ENCODE measurements at regions not wholly inside any gene's neighbourhood (a gene's known extent, or its start where the extent isn't known, plus 50 kb on each side); places are given as distances from the start of the nearest gene placed in this dataset.

GRCh38 chr4:36900446-36900987, 344.0 kb upstream of the NWD2 start:
- Mint-ChIP-seq H3K9me3 (peaks cover 1% of the 10 kb centered on the region), H3K27me3 (peaks cover 3% of the 10 kb centered on the region), H3K4me1 (ENCODE audit: low read depth) (no peaks in the 10 kb centered on the region), H3K36me3 (ENCODE audit: low read depth) (no peaks in the 10 kb centered on the region), H3K27ac (no peak overlapping the region), H3K4me3 (no peak overlapping the region)
- CTCF ChIA-PET = no interaction called here
- ATAC-seq (no peak), DNase-seq (no peak)
- TF ChIP-seq, protein P1, sequence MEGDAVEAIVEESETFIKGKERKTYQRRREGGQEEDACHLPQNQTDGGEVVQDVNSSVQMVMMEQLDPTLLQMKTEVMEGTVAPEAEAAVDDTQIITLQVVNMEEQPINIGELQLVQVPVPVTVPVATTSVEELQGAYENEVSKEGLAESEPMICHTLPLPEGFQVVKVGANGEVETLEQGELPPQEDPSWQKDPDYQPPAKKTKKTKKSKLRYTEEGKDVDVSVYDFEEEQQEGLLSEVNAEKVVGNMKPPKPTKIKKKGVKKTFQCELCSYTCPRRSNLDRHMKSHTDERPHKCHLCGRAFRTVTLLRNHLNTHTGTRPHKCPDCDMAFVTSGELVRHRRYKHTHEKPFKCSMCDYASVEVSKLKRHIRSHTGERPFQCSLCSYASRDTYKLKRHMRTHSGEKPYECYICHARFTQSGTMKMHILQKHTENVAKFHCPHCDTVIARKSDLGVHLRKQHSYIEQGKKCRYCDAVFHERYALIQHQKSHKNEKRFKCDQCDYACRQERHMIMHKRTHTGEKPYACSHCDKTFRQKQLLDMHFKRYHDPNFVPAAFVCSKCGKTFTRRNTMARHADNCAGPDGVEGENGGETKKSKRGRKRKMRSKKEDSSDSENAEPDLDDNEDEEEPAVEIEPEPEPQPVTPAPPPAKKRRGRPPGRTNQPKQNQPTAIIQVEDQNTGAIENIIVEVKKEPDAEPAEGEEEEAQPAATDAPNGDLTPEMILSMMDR (IDR thresholded peaks at IDR 0.05) = no peak
- intact Hi-C loops (cut with micrococcal nuclease) = no loop called here
- POLR2A ChIA-PET = no interaction called here

- no peak for DNase-seq
- ChIA-PET CTCF (no interaction called here), POLR2A (interaction anchor here (0.6 kb wide), 1 partner anchor 488 kb away, joined by 3 read pairs; no protein-coding TSS in a partner anchor)
- Mint-ChIP-seq H3K9me3 (no peaks in the 10 kb centered on the region), H3K27ac (no peak overlapping the region), H3K36me3 (ENCODE audit: low read depth) (no peaks in the 10 kb centered on the region), H3K27me3 (no peaks in the 10 kb centered on the region), H3K4me1 (ENCODE audit: low read depth) (no peaks in the 10 kb centered on the region), H3K4me3 (no peak overlapping the region)
- no peak for ATAC-seq
- intact Hi-C loops (cut with micrococcal nuclease) = no loop called here
- TF ChIP-seq, protein P1 (IDR thresholded peaks at IDR 0.05) = no peak
These were observed 339.7 kb upstream of the NWD2 start for GRCh38 chr4:36904823-36905222.

GRCh38 chr4:36914106-36914505, 330.4 kb upstream of the NWD2 start:
- H3K4me3 Mint-ChIP-seq = no peak overlapping the region
- POLR2A ChIA-PET = no interaction called here
- no peaks in the 10 kb centered on the region for H3K27me3 Mint-ChIP-seq
- H3K36me3 Mint-ChIP-seq (ENCODE audit: low read depth) = no peaks in the 10 kb centered on the region
- TF ChIP-seq, protein P1 (IDR thresholded peaks at IDR 0.05) = no peak
- intact Hi-C loops (cut with micrococcal nuclease) = no loop called here
- CTCF ChIA-PET = no interaction called here
- H3K9me3 Mint-ChIP-seq = no peaks in the 10 kb centered on the region
- H3K27ac Mint-ChIP-seq = no peak overlapping the region
- H3K4me1 Mint-ChIP-seq (ENCODE audit: low read depth) = no peaks in the 10 kb centered on the region
- DNase-seq = no peak
- ATAC-seq = no peak

DNA sequence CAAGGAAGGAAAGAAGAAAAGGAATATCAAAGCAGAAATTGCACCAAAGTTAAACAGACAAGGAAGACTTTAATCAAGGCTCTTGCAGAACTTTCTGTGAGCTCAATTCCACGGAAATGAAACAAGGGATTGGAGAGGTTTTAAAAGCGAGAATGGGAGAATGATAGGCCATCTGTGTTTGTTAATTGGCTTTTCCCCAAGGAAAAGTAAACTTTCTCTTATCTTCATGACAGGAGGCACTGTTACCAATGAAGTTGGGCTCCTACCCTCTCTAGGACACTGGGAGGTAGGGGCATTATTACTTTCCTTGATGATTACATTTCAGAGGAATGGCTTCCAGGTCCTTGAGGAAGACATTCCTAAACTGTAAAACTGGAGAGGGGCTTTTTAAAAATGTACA, 328.8 kb upstream of the NWD2 start:
- ChIA-PET CTCF (no interaction called here), POLR2A (no interaction called here)
- Mint-ChIP-seq H3K9me3 (no peaks in the 10 kb centered on the region), H3K27me3 (no peaks in the 10 kb centered on the region), H3K4me1 (ENCODE audit: low read depth) (no peaks in the 10 kb centered on the region), H3K27ac (no peak overlapping the region), H3K4me3 (no peak overlapping the region), H3K36me3 (ENCODE audit: low read depth) (no peaks in the 10 kb centered on the region)
- intact Hi-C loops (cut with micrococcal nuclease) = no loop called here
- TF ChIP-seq, protein P1 (IDR thresholded peaks at IDR 0.05) = no peak
- DNase-seq (no peak), ATAC-seq (no peak)

- no peaks in the 10 kb centered on the region for H3K9me3 Mint-ChIP-seq
- TF ChIP-seq, protein P1 (IDR thresholded peaks at IDR 0.05) = no peak
These were observed 327.1 kb upstream of the NWD2 start for GRCh38 chr4:36917413-36917812.

More at GRCh38 chr4:36917413-36917812, 327.1 kb upstream of the NWD2 start:
- CTCF ChIA-PET = no interaction called here
- H3K27me3 Mint-ChIP-seq = no peaks in the 10 kb centered on the region
- DNase-seq (no peak), ATAC-seq (no peak)
- intact Hi-C loops (cut with micrococcal nuclease) = no loop called here
- no peaks in the 10 kb centered on the region for H3K4me1 Mint-ChIP-seq (ENCODE audit: low read depth)
- no peaks in the 10 kb centered on the region for H3K36me3 Mint-ChIP-seq (ENCODE audit: low read depth)
- H3K4me3 Mint-ChIP-seq = no peak overlapping the region
- no peak overlapping the region for H3K27ac Mint-ChIP-seq
- POLR2A ChIA-PET = no interaction called here
